ENCODE measurements at regions not wholly inside any gene's neighbourhood (a gene's known extent, or its start where the extent isn't known, plus 50 kb on each side); places are given as distances from the start of the nearest gene placed in this dataset.
"Not testable (repeated sequence)": the region's sequence is repeated elsewhere in the genome, so short reads cannot be mapped to it uniquely, and the experiment has no call there.

DNA sequence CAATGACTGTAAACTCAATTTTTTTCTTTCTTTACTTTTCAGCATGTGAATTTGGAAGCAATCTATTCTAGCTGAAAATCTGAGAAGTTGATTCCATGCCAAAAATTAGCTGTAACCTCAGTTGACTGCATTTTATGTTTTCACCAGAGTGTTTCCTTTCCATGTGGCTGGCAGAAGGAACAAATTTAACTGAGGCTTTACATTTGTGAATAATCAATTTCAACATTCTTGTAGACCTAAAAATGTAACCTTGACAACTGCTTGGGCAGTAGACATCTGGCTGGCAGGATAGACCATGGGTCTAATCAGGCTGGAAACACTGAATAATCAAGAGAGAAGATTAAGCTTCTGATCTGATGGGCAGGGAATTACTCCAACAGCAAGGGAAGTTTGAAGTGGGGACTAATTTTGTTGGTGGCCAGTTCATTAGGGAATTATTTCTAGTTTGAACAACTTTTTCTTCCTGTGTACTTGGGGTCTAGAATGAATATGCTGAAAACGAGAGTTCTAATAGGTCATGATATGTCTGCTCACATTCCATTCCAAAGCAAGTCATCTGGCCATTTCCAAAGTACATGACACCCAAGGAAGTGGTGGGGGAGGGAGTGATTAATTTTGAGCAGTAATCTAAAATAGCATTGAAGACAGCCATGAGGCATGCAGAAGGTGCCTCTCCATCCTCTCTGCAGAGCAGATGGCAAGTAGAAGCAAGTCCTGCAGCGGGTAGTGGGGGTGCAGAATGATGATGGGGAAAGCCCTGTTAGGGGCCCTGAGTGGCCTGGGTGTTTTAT, 68.2 kb downstream of the ATP23 start:
- TF ChIP-seq ZFX (IDR thresholded peaks at IDR 0.05; ENCODE audit: borderline replicate concordance) (no peak), CTCF (IDR thresholded peaks at IDR 0.05) (no peak)
- no peak overlapping the region for H3K27ac ChIP-seq

DNA sequence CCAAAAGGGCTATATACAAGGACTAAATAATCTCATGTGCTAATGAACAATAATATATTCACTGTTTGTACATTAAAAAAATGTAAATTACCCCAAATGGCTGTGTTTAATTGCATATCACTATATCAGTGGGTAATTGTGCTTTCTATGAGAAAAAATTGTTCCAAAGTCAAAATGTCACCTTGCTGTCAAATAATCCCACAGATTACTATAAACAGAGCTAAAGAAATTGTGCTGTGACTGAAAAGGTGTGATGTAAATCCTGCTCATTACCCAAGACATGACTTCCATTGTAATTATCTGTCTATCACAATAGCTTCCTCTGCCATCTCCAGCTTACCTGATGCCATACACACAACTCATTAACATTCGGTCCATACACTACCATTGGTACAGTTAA, 70.3 kb downstream of the ATP23 start:
- TF ChIP-seq CTCF (IDR thresholded peaks at IDR 0.05) (no peak), ZFX (IDR thresholded peaks at IDR 0.05; ENCODE audit: borderline replicate concordance) (no peak)
- no peak overlapping the region for H3K27ac ChIP-seq

- H3K27ac ChIP-seq, result not testable (repeated sequence)
These were observed 81.1 kb downstream of the ATP23 start for GRCh38 chr12:58022379-58023020.

DNA sequence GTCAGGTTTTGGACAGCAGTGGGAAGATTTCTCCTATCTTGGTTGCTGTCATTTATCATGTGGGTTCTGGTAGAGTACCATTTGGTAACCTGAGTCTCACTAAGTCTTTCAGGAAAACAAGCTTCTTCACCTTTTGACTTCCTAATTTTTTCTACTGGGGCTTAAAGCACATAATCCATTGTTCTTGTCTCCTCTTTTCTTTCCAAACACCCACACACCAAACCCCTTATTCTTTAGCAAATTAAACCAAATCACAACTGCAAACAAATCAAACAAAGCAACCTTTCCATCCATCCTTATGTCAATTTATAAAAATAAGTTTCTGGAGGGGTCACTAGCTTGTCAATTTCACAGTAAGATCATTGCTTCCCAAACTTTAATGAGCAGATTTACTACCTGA, 84.1 kb downstream of the ATP23 start:
- TF ChIP-seq CTCF (IDR thresholded peaks at IDR 0.05) (no peak), ZFX (IDR thresholded peaks at IDR 0.05; ENCODE audit: borderline replicate concordance) (no peak)
- no peak overlapping the region for H3K27ac ChIP-seq

- TF ChIP-seq CTCF (IDR thresholded peaks at IDR 0.05), result no peak
- no peak for TF ChIP-seq ZFX (IDR thresholded peaks at IDR 0.05; ENCODE audit: borderline replicate concordance)
These were observed 85.1 kb downstream of the ATP23 start for GRCh38 chr12:58026426-58026825.

GRCh38 chr12:58026897-58027891, 85.8 kb downstream of the ATP23 start:
- TF ChIP-seq CTCF (IDR thresholded peaks at IDR 0.05) (no peak), ZFX (IDR thresholded peaks at IDR 0.05; ENCODE audit: borderline replicate concordance) (no peak)
- no peak overlapping the region for H3K27ac ChIP-seq

More at GRCh38 chr12:58026426-58026825, 85.1 kb downstream of the ATP23 start:
- no peak overlapping the region for H3K27ac ChIP-seq

GRCh38 chr12:58028294-58028693, 86.9 kb downstream of the ATP23 start:
- H3K27ac ChIP-seq, result no peak overlapping the region
- TF ChIP-seq ZFX (IDR thresholded peaks at IDR 0.05; ENCODE audit: borderline replicate concordance) (no peak), CTCF (IDR thresholded peaks at IDR 0.05) (no peak)
